B cell (primary cell): ENCODE measurements at regions not wholly inside any gene's neighbourhood (a gene's known extent, or its start where the extent isn't known, plus 50 kb on each side); places are given as distances from the start of the nearest gene placed in this dataset.

Experiments used
- ATAC-seq: fragments of 200-7000 bp; cut with Tn5 transposase; one replicate; pipeline ENCODE4 v1.10.0; 2021; ENCODE audit warnings: low read depth, mild to moderate bottlenecking, moderate number of reproducible peaks, moderate library complexity
- CTCF ChIA-PET: fragments of 350-600 bp; sonication (Branson Sonifier 250); formaldehyde crosslinking; loops from one replicate; lab custom pipeline; 2021; ENCODE audit warnings: antibody characterized with exemption, inconsistent platforms; lab: Charles Lee
- POLR2A ChIA-PET: fragments of 350-600 bp; sonication (Branson Sonifier 250); formaldehyde crosslinking; loops from one replicate; lab custom pipeline; 2021; ENCODE audit warnings: antibody characterized with exemption; lab: Charles Lee
- DNase-seq: peaks from one replicate; pipeline ENCODE4 v3.0.0; 2013
- H2AFZ ChIP-seq: 2 replicates; pipeline ENCODE4 v1.6.1; 2012; ENCODE audit warnings: mild to moderate bottlenecking, low read depth, low read length; ENCODE audit not compliant: insufficient read depth, poor library complexity, severe bottlenecking
- H3K27ac ChIP-seq, 2 donors: 1 replicate in 1 of 2; 2 replicates in 1 of 2; pipeline ENCODE4 v1.5.1; 2012 to 2013; ENCODE audit warnings: low read length in 2 of 2, mild to moderate bottlenecking in 2 of 2, moderate library complexity in 1 of 2
- H3K27me3 ChIP-seq, 4 experiments: fragments of 200-600 bp in 1 of 4; sonication (generic) in 1 of 4; replicated peaks in 1 of 4; 1 replicate in 2 of 4; 2 replicates in 2 of 4; pipeline versions ENCODE4 v1.6.1 to v1.7.0; 2013 to 2016; ENCODE audit warnings: low read length in 3 of 4, mild to moderate bottlenecking in 2 of 4, mixed read lengths in 1 of 4, moderate library complexity in 1 of 4; ENCODE audit not compliant: insufficient read depth in 4 of 4, control insufficient read depth in 3 of 4; ENCODE audit errors: control extremely low read depth in 1 of 4
- H3K36me3 ChIP-seq, 2 experiments: replicated peaks in 1 of 2; 1 replicate in 1 of 2; 2 replicates in 1 of 2; pipeline versions ENCODE4 v1.6.1 to v1.7.1; 2013; ENCODE audit warnings: low read length in 1 of 2; ENCODE audit not compliant: insufficient read depth in 2 of 2, control insufficient read depth in 1 of 2; ENCODE audit errors: control extremely low read depth in 1 of 2, extremely low read depth in 1 of 2
- H3K4me1 ChIP-seq, 2 donors: fragments of 200-600 bp in 1 of 2; sonication (generic) in 1 of 2; 1 replicate in 1 of 2; 2 replicates in 1 of 2; pipeline versions ENCODE4 v1.5.1 to v1.6.1; 2013 to 2017; ENCODE audit warnings: low read length in 2 of 2; ENCODE audit not compliant: control insufficient read depth in 2 of 2, insufficient read depth in 2 of 2
- H3K4me2 ChIP-seq: replicated peaks from 2 replicates; pipeline ENCODE3; 2012; ENCODE audit warnings: mild to moderate bottlenecking, low read depth, low read length; ENCODE audit not compliant: poor library complexity, severe bottlenecking
- H3K4me3 ChIP-seq, 5 experiments: fragments of 200-600 bp in 1 of 5; sonication (generic) in 1 of 5; 1 replicate in 3 of 5; 2 replicates in 2 of 5; pipeline versions ENCODE4 v1.5.1 to v1.7.0; 2011 to 2016; ENCODE audit warnings: low read length in 4 of 5, mild to moderate bottlenecking in 4 of 5, low read depth in 2 of 5, control low read depth in 1 of 5, moderate library complexity in 1 of 5; ENCODE audit not compliant: insufficient read depth in 1 of 5; ENCODE audit errors: control extremely low read depth in 1 of 5, extremely low read depth in 1 of 5
- H3K79me2 ChIP-seq: fragments of 200-600 bp; sonication (generic); one replicate; pipeline ENCODE4 v1.6.0; 2016; ENCODE audit warnings: low read length; ENCODE audit not compliant: control insufficient read depth, insufficient read depth
- H3K9ac ChIP-seq: fragments of 200-600 bp; sonication (generic); 2 replicates; pipeline ENCODE4 v1.6.1; 2017; ENCODE audit warnings: mild to moderate bottlenecking, low read length, moderate library complexity
- H3K9me3 ChIP-seq, 3 donors: one replicate each; pipeline versions ENCODE4 v1.6.1 to v1.7.1; 2013; ENCODE audit warnings: low read length in 2 of 3; ENCODE audit not compliant: control insufficient read depth in 2 of 3, insufficient read depth in 1 of 3; ENCODE audit errors: control extremely low read depth in 1 of 3
- H4K20me1 ChIP-seq: 2 replicates; pipeline ENCODE4 v1.6.0; 2012; ENCODE audit warnings: mild to moderate bottlenecking, low read length; ENCODE audit not compliant: insufficient read depth, control insufficient read depth, poor library complexity, severe bottlenecking
- H3K27ac Mint-ChIP-seq: one replicate; pipeline ENCODE4 v1.8.0; 2021; ENCODE audit warnings: mixed read lengths
- H3K27me3 Mint-ChIP-seq: one replicate; pipeline ENCODE4 v1.8.0; 2021; ENCODE audit warnings: mixed read lengths
- H3K4me1 Mint-ChIP-seq: one replicate; pipeline ENCODE4 v1.8.0; 2021; ENCODE audit warnings: mixed read lengths
- H3K4me3 Mint-ChIP-seq: one replicate; pipeline ENCODE4 v1.8.0; 2021; ENCODE audit warnings: mixed read lengths
- H3K9me3 Mint-ChIP-seq: one replicate; pipeline ENCODE4 v1.8.0; 2022; ENCODE audit warnings: mixed read lengths; ENCODE audit not compliant: insufficient read depth
- CTCF ChIP-seq: fragments of 200-600 bp; IDR thresholded peaks from one replicate; pipeline ENCODE4 v1.8.0; 2022; ENCODE audit warnings: antibody characterized with exemption, mild to moderate bottlenecking
- EZH2 ChIP-seq: IDR thresholded peaks from 2 replicates; pipeline ENCODE4 v1.6.1; 2012; ENCODE audit warnings: borderline replicate concordance, low read depth, mild to moderate bottlenecking, moderate library complexity, low read length; ENCODE audit not compliant: insufficient read depth, poor library complexity, severe bottlenecking
- WGBS: methylation state at CpG from one replicate; pipeline ENCODE4 v1.1.5; 2013; ENCODE audit warnings: missing lambda C conversion rate; ENCODE audit not compliant: insufficient coverage; 5-methylcytosine and 5-hydroxymethylcytosine counted together
- intact Hi-C: fragments of 100-400 bp; cut with micrococcal nuclease; formaldehyde crosslinking; loops from one replicate; pipeline ENCODE4 v1.10.0; 2022

GRCh38 chr2:150192701-150193100 lies 294.8 kb downstream of the RND3 start:
- H4K20me1 ChIP-seq, result no peaks in the 10 kb centered on the region
- Mint-ChIP-seq H3K4me1 (no peaks in the 10 kb centered on the region), H3K27ac (no peak overlapping the region), H3K27me3 (no peaks in the 10 kb centered on the region), H3K4me3 (no peak overlapping the region), H3K9me3 (no peaks in the 10 kb centered on the region)
- H3K27ac ChIP-seq, result no peak overlapping the region
- H3K79me2 ChIP-seq, result no peaks in the 10 kb centered on the region
- ChIA-PET CTCF (no interaction called here), POLR2A (no interaction called here)
- no peak overlapping the region for H3K4me2 ChIP-seq
- peaks cover 0 to 16% (median 0%) of the 10 kb centered on the region in 3 donors for H3K9me3 ChIP-seq
- H3K36me3 ChIP-seq, result no peaks in the 10 kb centered on the region
- 97% methylated on average over 6 of the region's 6 CpGs for WGBS
- intact Hi-C loops, result no loop called here
- no peak for DNase-seq
- no peak overlapping the region for H3K9ac ChIP-seq
- no peak overlapping the region for H3K4me3 ChIP-seq
- H3K4me1 ChIP-seq, result no peaks in the 10 kb centered on the region
- ATAC-seq, result no peak
- no peak overlapping the region for H2AFZ ChIP-seq
- no peaks in the 10 kb centered on the region for H3K27me3 ChIP-seq
- no peak for TF ChIP-seq CTCF
- TF ChIP-seq EZH2, result no peak

GRCh38 chr2:150191349-150191748 lies 296.1 kb downstream of the RND3 start:
- no peak overlapping the region for H3K27ac ChIP-seq
- Mint-ChIP-seq H3K9me3 (peaks cover 2% of the 10 kb centered on the region), H3K27me3 (no peaks in the 10 kb centered on the region), H3K27ac (no peak overlapping the region), H3K4me1 (no peaks in the 10 kb centered on the region), H3K4me3 (no peak overlapping the region)
- ChIA-PET CTCF (no interaction called here), POLR2A (no interaction called here)
- no peaks in the 10 kb centered on the region for H4K20me1 ChIP-seq
- intact Hi-C loops, result no loop called here
- no peak overlapping the region for H3K4me3 ChIP-seq
- H3K27me3 ChIP-seq, result no peaks in the 10 kb centered on the region
- TF ChIP-seq EZH2, result no peak
- TF ChIP-seq CTCF, result no peak
- no peaks in the 10 kb centered on the region for H3K36me3 ChIP-seq
- WGBS, result no CpG with 5 or more reads among the region's 4 CpGs
- H3K4me1 ChIP-seq, result no peaks in the 10 kb centered on the region
- peaks cover 0 to 14% (median 0%) of the 10 kb centered on the region in 3 donors for H3K9me3 ChIP-seq
- ATAC-seq (no peak), DNase-seq (no peak)
- no peaks in the 10 kb centered on the region for H3K79me2 ChIP-seq
- no peak overlapping the region for H3K4me2 ChIP-seq
- H3K9ac ChIP-seq, result no peak overlapping the region
- H2AFZ ChIP-seq, result no peak overlapping the region
